Ovary (tissue), 7 donors: ENCODE measurements at regions not wholly inside any gene's neighbourhood (a gene's known extent, or its start where the extent isn't known, plus 50 kb on each side); places are given as distances from the start of the nearest gene placed in this dataset.

Source experiments
- DNase-seq, 5 donors: peaks; one replicate each; pipeline ENCODE4 v3.0.0-alpha.2; 2019 to 2020
- H3K27ac ChIP-seq, 2 donors: fragments of 200-600 bp; one replicate each; pipeline versions ENCODE4 v1.5.1 to v1.8.0; 2019 to 2022
- H3K27me3 ChIP-seq: fragments of 200-600 bp; one replicate; pipeline ENCODE4 v1.8.0; 2022
- H3K36me3 ChIP-seq: fragments of 200-600 bp; sonication (generic); one replicate; pipeline ENCODE4 v1.5.1; 2019
- H3K4me1 ChIP-seq: one replicate; pipeline ENCODE4 v1.8.1; 2013; ENCODE audit warnings: mild to moderate bottlenecking, moderate library complexity; ENCODE audit not compliant: insufficient read depth
- H3K4me3 ChIP-seq: fragments of 200-600 bp; sonication (generic); one replicate; pipeline ENCODE4 v1.5.1; 2017
- H3K9me3 ChIP-seq, 2 donors: fragments of 200-600 bp in 1 of 2; sonication (generic) in 1 of 2; one replicate each; pipeline versions ENCODE4 v1.5.1 to v1.8.1; 2013 to 2019; ENCODE audit warnings: mild to moderate bottlenecking in 1 of 2, moderate library complexity in 1 of 2
- EP300 ChIP-seq: sonication (generic); formaldehyde crosslinking; IDR thresholded peaks from one replicate; pipeline ENCODE4 v1.6.1; 2017; ENCODE audit warnings: antibody characterized with exemption
- POLR2A ChIP-seq: fragments of 450-650 bp; IDR thresholded peaks from one replicate; pipeline ENCODE4 v1.6.1; 2017; ENCODE audit warnings: antibody characterized with exemption, mild to moderate bottlenecking, moderate library complexity
- WGBS, 3 donors: extraction: QIAGEN DNeasy Blood & Tissue Kit in 1 of 3; methylation state at CpG; one replicate each; pipeline versions ENCODE4 v1.1.5 to v1.1.7; 2013 to 2017; 5-methylcytosine and 5-hydroxymethylcytosine counted together
- intact Hi-C, 4 donors: fragments of 100-400 bp; cut with DNase I; formaldehyde crosslinking; loops; one replicate each; pipeline versions ENCODE4 v1.11.0 to v1.15.1; 2022 to 2023
- TF ChIP-seq, protein P1 (sequence below), 3 donors: fragments of 450-650 bp in 2 of 3; fragments of 200-600 bp in 1 of 3; IDR thresholded peaks; one replicate each; pipeline versions ENCODE4 v1.5.1 to v1.8.0; 2016 to 2022; ENCODE audit warnings: antibody characterized with exemption in 3 of 3, mild to moderate bottlenecking in 1 of 3
- donor health status: DM: no; HTN: no; CAD: no; lungs with moderate emphysema.
- donor health status: DM: no; HTN: no; CAD: no.
- donor health status: Bipolar disorder and iron deficiency.
- donor health status: DM: no; HTN: no; CAD: no.
- donor health status: DM: yes; HTN: yes; CAD: no.

DNA sequence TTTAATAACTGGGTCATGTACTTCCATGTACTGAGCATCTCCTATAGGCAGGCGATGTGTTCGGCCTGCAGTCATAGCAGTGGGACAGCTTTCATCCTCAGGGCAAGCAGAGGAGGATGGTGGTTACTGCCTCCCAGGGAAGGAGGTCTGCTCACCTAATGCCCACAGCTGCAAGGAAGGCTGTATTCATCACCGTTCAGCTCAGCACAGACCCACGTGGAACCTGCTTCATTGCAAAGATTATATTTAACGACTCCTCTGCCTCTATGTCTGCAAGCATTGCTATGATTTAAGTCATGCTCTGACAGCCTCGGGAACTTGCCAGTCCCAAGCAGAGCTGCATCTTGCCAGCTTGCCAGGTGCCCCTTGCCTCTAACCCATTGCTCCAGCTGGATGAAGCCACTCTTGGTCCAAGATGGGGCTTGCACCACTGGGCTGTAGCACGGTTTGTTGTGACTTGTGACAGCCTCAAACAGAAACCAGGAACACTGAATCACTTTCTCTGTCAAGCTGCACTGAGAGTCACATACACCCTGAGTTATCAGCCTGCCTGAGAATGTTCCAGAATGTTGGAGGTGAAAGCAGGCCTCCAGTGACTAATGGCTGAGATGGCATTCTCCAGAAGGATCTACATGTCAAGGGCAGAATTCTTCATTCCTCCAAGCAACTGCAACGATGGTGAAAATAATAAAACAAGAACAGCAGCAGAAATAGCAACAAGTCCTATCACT lies 651.1 kb upstream of the ID2 start:
- DNase-seq: no peak
- TF ChIP-seq, protein P1, sequence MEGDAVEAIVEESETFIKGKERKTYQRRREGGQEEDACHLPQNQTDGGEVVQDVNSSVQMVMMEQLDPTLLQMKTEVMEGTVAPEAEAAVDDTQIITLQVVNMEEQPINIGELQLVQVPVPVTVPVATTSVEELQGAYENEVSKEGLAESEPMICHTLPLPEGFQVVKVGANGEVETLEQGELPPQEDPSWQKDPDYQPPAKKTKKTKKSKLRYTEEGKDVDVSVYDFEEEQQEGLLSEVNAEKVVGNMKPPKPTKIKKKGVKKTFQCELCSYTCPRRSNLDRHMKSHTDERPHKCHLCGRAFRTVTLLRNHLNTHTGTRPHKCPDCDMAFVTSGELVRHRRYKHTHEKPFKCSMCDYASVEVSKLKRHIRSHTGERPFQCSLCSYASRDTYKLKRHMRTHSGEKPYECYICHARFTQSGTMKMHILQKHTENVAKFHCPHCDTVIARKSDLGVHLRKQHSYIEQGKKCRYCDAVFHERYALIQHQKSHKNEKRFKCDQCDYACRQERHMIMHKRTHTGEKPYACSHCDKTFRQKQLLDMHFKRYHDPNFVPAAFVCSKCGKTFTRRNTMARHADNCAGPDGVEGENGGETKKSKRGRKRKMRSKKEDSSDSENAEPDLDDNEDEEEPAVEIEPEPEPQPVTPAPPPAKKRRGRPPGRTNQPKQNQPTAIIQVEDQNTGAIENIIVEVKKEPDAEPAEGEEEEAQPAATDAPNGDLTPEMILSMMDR (IDR thresholded peaks at IDR 0.05): no peak
- no peak for TF ChIP-seq EP300
- no peak for TF ChIP-seq POLR2A
- 44 to 49% (median 46%) methylated on average over 8 of the region's 8 CpGs for WGBS, 3 donors

DNA sequence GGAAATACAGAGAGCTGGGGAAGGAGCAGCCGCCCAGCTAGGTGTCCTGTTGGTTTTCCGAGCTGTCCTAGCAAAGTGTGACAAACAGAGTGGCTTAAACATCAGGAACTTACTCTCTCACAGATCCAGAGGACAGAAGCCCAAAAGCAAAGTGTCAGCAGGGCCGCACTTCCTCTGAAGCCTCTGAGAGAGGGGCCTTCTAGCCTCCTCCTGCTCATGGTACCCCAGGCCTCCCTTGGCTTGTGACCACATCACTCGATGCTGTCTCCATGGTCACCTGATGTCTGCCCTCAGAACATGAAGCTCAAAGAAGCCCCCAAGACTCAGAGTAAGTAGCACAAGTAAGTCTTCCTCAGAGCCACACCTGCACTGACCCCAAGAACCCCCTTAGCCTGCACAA lies 650.5 kb upstream of the ID2 start:
- DNase-seq: no peak
- intact Hi-C loops: no loop called here
- TF ChIP-seq POLR2A (no peak), EP300 (no peak)
- TF ChIP-seq, protein P1 (IDR thresholded peaks at IDR 0.05): no peak
- no peak overlapping the region for H3K4me3 ChIP-seq
- H3K27me3 ChIP-seq: no peaks in the 10 kb centered on the region
- no peak overlapping the region for H3K27ac ChIP-seq
- WGBS, 3 donors: 83 to 92% (median 86%) methylated on average over 4 of the region's 4 CpGs
- no peaks in the 10 kb centered on the region for H3K4me1 ChIP-seq
- no peaks in the 10 kb centered on the region for H3K36me3 ChIP-seq
- no peaks in the 10 kb centered on the region for H3K9me3 ChIP-seq

More for the DNA sequence above, 651.1 kb upstream of the ID2 start:
- Histone ChIP-seq H3K36me3 (no peaks in the 10 kb centered on the region), H3K4me3 (no peak overlapping the region), H3K27ac (no peak overlapping the region), H3K9me3 (no peaks in the 10 kb centered on the region), H3K4me1 (no peaks in the 10 kb centered on the region), H3K27me3 (no peaks in the 10 kb centered on the region)
- intact Hi-C loops: no loop called here

DNA sequence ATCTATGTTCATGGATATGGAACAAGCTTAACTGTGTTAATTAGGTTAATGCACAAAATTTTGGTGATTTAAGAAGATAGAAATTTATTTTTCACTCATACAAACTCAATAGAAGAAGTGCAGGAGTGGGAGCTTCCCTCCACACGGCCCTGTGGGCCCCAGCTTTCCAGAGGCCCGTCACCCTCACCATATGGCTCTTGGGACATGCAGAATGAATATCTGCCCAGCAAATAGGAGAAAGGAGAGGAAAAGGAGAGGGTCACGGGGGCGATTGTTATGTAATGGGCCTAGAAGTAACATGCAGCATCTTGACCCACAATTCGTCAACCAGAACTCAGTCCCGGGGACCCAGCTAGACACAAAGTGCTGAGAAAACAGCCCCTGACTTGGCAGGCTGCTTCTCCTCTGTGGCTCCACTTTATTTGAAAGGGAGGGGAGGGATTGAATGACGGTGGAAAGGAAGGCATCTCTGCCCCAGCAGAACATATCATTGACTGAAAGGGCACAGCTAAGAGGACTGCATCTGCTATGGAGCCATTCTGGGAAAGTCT lies 648.2 kb upstream of the ID2 start:
- no peaks in the 10 kb centered on the region for H3K36me3 ChIP-seq
- no peak for DNase-seq
- no peak for TF ChIP-seq EP300
- TF ChIP-seq, protein P1 (IDR thresholded peaks at IDR 0.05): no peak
- no peak for TF ChIP-seq POLR2A
- WGBS, 3 donors: 83 to 87% (median 83%) methylated on average over 7 of the region's 7 CpGs
- no peaks in the 10 kb centered on the region for H3K27me3 ChIP-seq
- H3K27ac ChIP-seq: no peak overlapping the region
- H3K9me3 ChIP-seq: no peaks in the 10 kb centered on the region
- intact Hi-C loops: no loop called here
- no peaks in the 10 kb centered on the region for H3K4me1 ChIP-seq
- no peak overlapping the region for H3K4me3 ChIP-seq

DNA sequence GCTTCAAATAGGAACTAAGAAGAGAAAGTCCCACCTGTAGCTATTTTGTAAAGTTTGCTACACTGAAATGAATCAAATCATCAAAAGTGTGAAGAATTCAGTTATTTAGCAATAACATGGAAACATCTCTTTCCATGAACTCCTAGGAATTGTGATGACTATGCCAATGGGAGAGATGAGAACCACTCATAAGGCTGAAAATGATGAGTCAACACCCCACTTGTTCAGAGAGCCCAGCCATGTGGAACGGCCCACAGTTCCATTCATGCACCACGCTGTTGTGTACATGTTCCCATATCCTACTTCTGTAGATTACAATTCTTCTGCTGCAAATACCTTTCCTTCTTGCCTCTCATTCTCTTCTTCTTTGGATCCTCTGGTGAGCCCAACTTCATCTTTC lies 645.5 kb upstream of the ID2 start:
- DNase-seq: no peak
- no peaks in the 10 kb centered on the region for H3K36me3 ChIP-seq
- H3K27me3 ChIP-seq: no peaks in the 10 kb centered on the region
- no peak overlapping the region for H3K4me3 ChIP-seq
- no peak overlapping the region for H3K27ac ChIP-seq
- WGBS, 3 donors: 96 to 97% (median 96%) methylated on average over 2 of the region's 2 CpGs
- intact Hi-C loops: no loop called here
- no peaks in the 10 kb centered on the region for H3K4me1 ChIP-seq
- H3K9me3 ChIP-seq: no peaks in the 10 kb centered on the region
- no peak for TF ChIP-seq POLR2A
- TF ChIP-seq EP300: no peak
- TF ChIP-seq, protein P1 (IDR thresholded peaks at IDR 0.05): no peak
